Coronary artery (tissue), 2 donors: ENCODE measurements at regions not wholly inside any gene's neighbourhood (a gene's known extent, or its start where the extent isn't known, plus 50 kb on each side); places are given as distances from the start of the nearest gene placed in this dataset.

Source experiments
- DNase-seq: peaks from one replicate; pipeline ENCODE4 v3.0.0-alpha.2; 2017; ENCODE audit warnings: low spot score
- H3K27ac ChIP-seq, 2 donors: fragments of 200-600 bp; sonication (generic); one replicate each; pipeline ENCODE4 v1.5.1; 2016 to 2019
- H3K4me3 ChIP-seq: fragments of 200-600 bp; sonication (generic); 2 replicates; pipeline ENCODE4 v1.5.1; 2016; ENCODE audit warnings: mild to moderate bottlenecking, moderate library complexity
- CTCF ChIP-seq: fragments of 200-600 bp; sonication (generic); IDR thresholded peaks from one replicate; pipeline ENCODE4 v1.5.1; 2019; ENCODE audit warnings: antibody characterized with exemption

GRCh38 chr14:66396164-66396563 lies 90.0 kb upstream of the CCDC196 start:
- Histone ChIP-seq H3K27ac (no peak overlapping the region), H3K4me3 (no peak overlapping the region)
- DNase-seq: no peak
- TF ChIP-seq CTCF: no peak

DNA sequence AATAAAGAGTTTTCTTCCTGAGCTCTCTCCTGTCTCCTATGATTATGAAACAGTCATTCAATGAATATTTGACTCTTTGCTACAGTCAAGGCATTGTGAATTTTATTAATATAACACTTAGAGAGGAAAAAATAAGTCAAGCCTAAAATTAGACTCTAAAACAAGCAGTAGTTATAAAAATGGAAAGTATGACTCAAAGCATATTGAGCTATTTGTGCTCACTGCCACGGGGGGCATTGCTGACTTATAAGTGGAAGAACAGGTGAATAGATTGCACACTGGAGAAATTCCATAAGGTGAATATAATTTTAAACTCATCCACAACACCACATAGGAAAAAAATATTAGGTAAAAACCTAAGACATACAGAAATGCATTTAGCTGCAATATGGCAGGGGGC lies 87.7 kb upstream of the CCDC196 start:
- H3K4me3 ChIP-seq: no peak overlapping the region
- TF ChIP-seq CTCF: no peak
- no peak overlapping the region for H3K27ac ChIP-seq
- DNase-seq: no peak

- H3K27ac ChIP-seq: no peak overlapping the region
- DNase-seq: no peak
- TF ChIP-seq CTCF: no peak
- no peak overlapping the region for H3K4me3 ChIP-seq
Observed at GRCh38 chr14:66401449-66402095, 84.6 kb upstream of the CCDC196 start.

GRCh38 chr14:66403183-66403582 lies 83.0 kb upstream of the CCDC196 start:
- H3K4me3 ChIP-seq: no peak overlapping the region
- no peak overlapping the region for H3K27ac ChIP-seq
- no peak for TF ChIP-seq CTCF
- no peak for DNase-seq

GRCh38 chr14:66404051-66404545 lies 82.1 kb upstream of the CCDC196 start:
- Histone ChIP-seq H3K4me3 (no peak overlapping the region), H3K27ac (no peak overlapping the region)
- no peak for DNase-seq
- no peak for TF ChIP-seq CTCF

- TF ChIP-seq CTCF: no peak
- Histone ChIP-seq H3K27ac (no peak overlapping the region), H3K4me3 (no peak overlapping the region)
- DNase-seq: no peak
Observed at GRCh38 chr14:66405158-66405557, 81.0 kb upstream of the CCDC196 start.

DNA sequence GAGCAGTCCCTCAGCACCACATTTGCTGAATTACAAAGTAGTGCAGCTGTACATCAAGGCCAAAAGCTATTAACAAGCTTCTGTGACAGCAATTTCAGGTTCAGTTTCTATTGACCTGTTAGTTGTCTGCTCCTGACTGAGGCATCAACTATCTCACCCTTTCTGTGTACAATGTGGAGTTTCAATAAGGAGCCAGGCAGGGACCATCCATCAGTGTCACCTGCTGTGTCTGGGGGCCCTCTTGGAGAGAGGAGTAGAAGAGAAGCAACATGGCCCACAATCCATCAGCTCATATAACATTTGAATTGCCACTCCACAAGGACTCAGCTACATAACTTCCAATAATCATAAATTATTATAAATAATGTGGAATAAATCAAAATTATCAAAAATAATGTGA lies 72.3 kb upstream of the CCDC196 start:
- TF ChIP-seq CTCF: no peak
- Histone ChIP-seq H3K4me3 (no peak overlapping the region), H3K27ac (no peak overlapping the region)
- DNase-seq: no peak
